SK-N-SH treated with all-trans-retinoic acid at 6 μM for 48 hours (cell line): ENCODE measurements at regions not wholly inside any gene's neighbourhood (a gene's known extent, or its start where the extent isn't known, plus 50 kb on each side); places are given as distances from the start of the nearest gene placed in this dataset.

Experiments
- CREB5 ChIP-seq: fragments of 250-450 bp; sonication (Bioruptor Pico); IDR thresholded peaks from 2 replicates; pipeline ENCODE4 v1.5.1; 2020; ENCODE audit warnings: low read depth, mild to moderate bottlenecking, moderate library complexity
- ESRRG ChIP-seq: fragments of 250-450 bp; sonication (Bioruptor Pico); IDR thresholded peaks from 2 replicates; pipeline ENCODE4 v1.6.1; 2021; ENCODE audit warnings: mild to moderate bottlenecking
- PATZ1 ChIP-seq: fragments of 250-450 bp; sonication (Bioruptor Pico); IDR thresholded peaks from 2 replicates; pipeline ENCODE4 v1.8.0; 2020; ENCODE audit warnings: mild to moderate bottlenecking, moderate library complexity, borderline replicate concordance
- RARB ChIP-seq: fragments of 250-450 bp; sonication (Bioruptor Pico); IDR thresholded peaks from 2 replicates; pipeline ENCODE4 v1.8.0; 2021; ENCODE audit warnings: mild to moderate bottlenecking, moderate library complexity
- ZFP3 ChIP-seq: fragments of 250-450 bp; sonication (Bioruptor Pico); IDR thresholded peaks from 2 replicates; pipeline ENCODE4 v1.5.0; 2020; ENCODE audit warnings: mild to moderate bottlenecking, moderate library complexity
- ZNF70 ChIP-seq: fragments of 450-650 bp; formaldehyde crosslinking; IDR thresholded peaks from 2 replicates; pipeline ENCODE4 v1.5.0; 2020; ENCODE audit warnings: mild to moderate bottlenecking, moderate library complexity

GRCh38 chr5:118293378-118293777 lies 695.0 kb downstream of the DTWD2 start:
- TF ChIP-seq ESRRG (CRISPR knock-in tag) (no peak), RARB (CRISPR knock-in tag) (no peak), ZNF70 (CRISPR knock-in tag) (no peak), PATZ1 (no peak), CREB5 (CRISPR knock-in tag) (no peak), ZFP3 (no peak)
